ENCODE measurements at regions not wholly inside any gene's neighbourhood (a gene's known extent, or its start where the extent isn't known, plus 50 kb on each side); places are given as distances from the start of the nearest gene placed in this dataset.

- peaks cover 3% of the 10 kb centered on the region for H3K4me1 ChIP-seq (ENCODE audit: insufficient read depth, low read length)
- Mint-ChIP-seq H3K27me3 (no peaks in the 10 kb centered on the region), H3K27ac (no peak overlapping the region), H3K4me1 (ENCODE audit: low read depth) (no peaks in the 10 kb centered on the region), H3K9me3 (no peaks in the 10 kb centered on the region), H3K36me3 (ENCODE audit: low read depth) (no peaks in the 10 kb centered on the region), H3K4me3 (no peak overlapping the region)
- H3K9me3 ChIP-seq (ENCODE audit: control insufficient read depth in 1 of 2, insufficient read depth in 1 of 2, low read length in 2 of 2): peaks cover 0 to 3% of the 10 kb centered on the region in 2 experiments
- CTCF ChIA-PET: no interaction called here
- ATAC-seq (ENCODE audit: poor library complexity): no peak
- POLR2A ChIA-PET: no interaction called here
- no peaks in the 10 kb centered on the region for H3K27me3 ChIP-seq (ENCODE audit: control insufficient read depth in 1 of 2, insufficient read depth in 2 of 2, low read length in 2 of 2)
- H3K27ac ChIP-seq (ENCODE audit: low read depth in 1 of 2, low read length in 2 of 2): no peak overlapping the region
- TF ChIP-seq, protein P1, sequence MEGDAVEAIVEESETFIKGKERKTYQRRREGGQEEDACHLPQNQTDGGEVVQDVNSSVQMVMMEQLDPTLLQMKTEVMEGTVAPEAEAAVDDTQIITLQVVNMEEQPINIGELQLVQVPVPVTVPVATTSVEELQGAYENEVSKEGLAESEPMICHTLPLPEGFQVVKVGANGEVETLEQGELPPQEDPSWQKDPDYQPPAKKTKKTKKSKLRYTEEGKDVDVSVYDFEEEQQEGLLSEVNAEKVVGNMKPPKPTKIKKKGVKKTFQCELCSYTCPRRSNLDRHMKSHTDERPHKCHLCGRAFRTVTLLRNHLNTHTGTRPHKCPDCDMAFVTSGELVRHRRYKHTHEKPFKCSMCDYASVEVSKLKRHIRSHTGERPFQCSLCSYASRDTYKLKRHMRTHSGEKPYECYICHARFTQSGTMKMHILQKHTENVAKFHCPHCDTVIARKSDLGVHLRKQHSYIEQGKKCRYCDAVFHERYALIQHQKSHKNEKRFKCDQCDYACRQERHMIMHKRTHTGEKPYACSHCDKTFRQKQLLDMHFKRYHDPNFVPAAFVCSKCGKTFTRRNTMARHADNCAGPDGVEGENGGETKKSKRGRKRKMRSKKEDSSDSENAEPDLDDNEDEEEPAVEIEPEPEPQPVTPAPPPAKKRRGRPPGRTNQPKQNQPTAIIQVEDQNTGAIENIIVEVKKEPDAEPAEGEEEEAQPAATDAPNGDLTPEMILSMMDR (IDR thresholded peaks at IDR 0.05): no peak
- H3K36me3 ChIP-seq (ENCODE audit: insufficient read depth, low read length): no peaks in the 10 kb centered on the region
- peak in 3 of 14 experiments; percentile 5 to 55 (median 16) for DNase-seq
- H3K4me3 ChIP-seq (ENCODE audit: low read length): no peak overlapping the region
- intact Hi-C loops (cut with DNase I, micrococcal nuclease): no loop called here
Observed at GRCh38 chr14:71289536-71289935, 382.3 kb downstream of the PCNX1 start.

DNA sequence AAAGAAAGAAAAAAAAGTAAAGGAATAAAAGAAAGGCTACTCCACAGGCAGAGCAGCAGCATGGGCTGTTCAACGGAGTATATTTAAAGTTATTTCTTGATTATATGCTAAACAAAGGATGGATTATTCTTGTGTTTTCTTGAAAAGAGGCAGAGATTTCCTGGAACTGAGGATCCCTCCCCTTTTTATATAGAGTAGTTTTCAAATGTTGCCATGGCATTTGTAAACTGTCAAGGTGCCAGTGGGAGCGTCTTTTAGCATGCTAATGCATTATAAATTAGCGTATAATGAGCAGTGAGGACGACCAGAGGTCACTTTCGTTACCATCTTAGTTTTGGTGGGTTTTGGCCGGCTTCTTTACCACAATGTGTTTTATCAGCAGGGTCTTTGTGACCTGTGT lies 383.0 kb downstream of the PCNX1 start:
- DNase-seq (no peak), ATAC-seq (ENCODE audit: poor library complexity) (no peak)
- ChIA-PET CTCF (no interaction called here), POLR2A (no interaction called here)
- TF ChIP-seq, protein P1 (IDR thresholded peaks at IDR 0.05): no peak
- no peak overlapping the region for H3K4me3 Mint-ChIP-seq
- intact Hi-C loops (cut with DNase I, micrococcal nuclease): no loop called here
- no peaks in the 10 kb centered on the region for H3K36me3 Mint-ChIP-seq (ENCODE audit: low read depth)
- no peaks in the 10 kb centered on the region for H3K27me3 Mint-ChIP-seq
- no peaks in the 10 kb centered on the region for H3K4me1 Mint-ChIP-seq (ENCODE audit: low read depth)
- no peaks in the 10 kb centered on the region for H3K27me3 ChIP-seq (ENCODE audit: control insufficient read depth in 1 of 2, insufficient read depth in 2 of 2, low read length in 2 of 2)
- no peak overlapping the region for H3K27ac Mint-ChIP-seq
- no peaks in the 10 kb centered on the region for H3K9me3 Mint-ChIP-seq
- H3K4me1 ChIP-seq (ENCODE audit: insufficient read depth, low read length): peaks cover 3% of the 10 kb centered on the region
- H3K9me3 ChIP-seq (ENCODE audit: control insufficient read depth in 1 of 2, insufficient read depth in 1 of 2, low read length in 2 of 2): peaks cover 0 to 3% of the 10 kb centered on the region in 2 experiments
- no peak overlapping the region for H3K4me3 ChIP-seq (ENCODE audit: low read length)
- no peak overlapping the region for H3K27ac ChIP-seq (ENCODE audit: low read depth in 1 of 2, low read length in 2 of 2)
- no peaks in the 10 kb centered on the region for H3K36me3 ChIP-seq (ENCODE audit: insufficient read depth, low read length)

DNA sequence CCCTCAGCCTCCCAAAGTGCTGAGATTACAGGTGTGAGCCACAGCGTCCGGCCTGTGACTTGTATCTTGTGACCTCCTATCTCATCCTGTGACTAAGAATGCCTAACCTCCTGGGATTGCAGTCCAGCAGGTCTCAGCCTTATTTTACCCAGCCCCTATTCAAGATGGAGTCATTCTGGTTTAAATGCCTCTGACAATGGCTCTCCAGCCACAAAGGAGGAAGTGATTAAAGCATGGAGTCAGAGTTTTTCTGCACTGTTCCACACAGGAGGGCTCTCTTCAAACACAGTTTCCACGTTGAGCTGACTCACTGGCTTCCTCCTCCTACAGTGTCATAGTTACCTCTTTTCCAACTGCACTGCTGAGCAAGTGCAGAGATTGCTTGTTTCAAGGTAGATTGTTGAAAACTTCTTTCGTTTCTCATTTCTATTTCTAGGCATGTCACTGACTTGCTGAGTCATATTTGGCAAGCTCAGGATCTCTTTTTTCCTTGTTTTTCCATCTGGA lies 383.8 kb downstream of the PCNX1 start:
- TF ChIP-seq, protein P1 (IDR thresholded peaks at IDR 0.05): no peak
- no peak overlapping the region for H3K27ac Mint-ChIP-seq
- DNase-seq: peak in 3 of 14 experiments; percentile 9 to 58 (median 38)
- no peak overlapping the region for H3K27ac ChIP-seq (ENCODE audit: low read depth in 1 of 2, low read length in 2 of 2)
- H3K9me3 ChIP-seq (ENCODE audit: control insufficient read depth in 1 of 2, insufficient read depth in 1 of 2, low read length in 2 of 2): no peaks in the 10 kb centered on the region
- H3K27me3 ChIP-seq (ENCODE audit: control insufficient read depth in 1 of 2, insufficient read depth in 2 of 2, low read length in 2 of 2): no peaks in the 10 kb centered on the region
- H3K4me1 ChIP-seq (ENCODE audit: insufficient read depth, low read length): peaks cover 3% of the 10 kb centered on the region
- intact Hi-C loops (cut with DNase I, micrococcal nuclease): no loop called here
- no peaks in the 10 kb centered on the region for H3K4me1 Mint-ChIP-seq (ENCODE audit: low read depth)
- CTCF ChIA-PET: no interaction called here
- POLR2A ChIA-PET: no interaction called here
- no peaks in the 10 kb centered on the region for H3K27me3 Mint-ChIP-seq
- no peak overlapping the region for H3K4me3 ChIP-seq (ENCODE audit: low read length)
- no peaks in the 10 kb centered on the region for H3K36me3 ChIP-seq (ENCODE audit: insufficient read depth, low read length)
- H3K36me3 Mint-ChIP-seq (ENCODE audit: low read depth): no peaks in the 10 kb centered on the region
- no peaks in the 10 kb centered on the region for H3K9me3 Mint-ChIP-seq
- H3K4me3 Mint-ChIP-seq: no peak overlapping the region
- no peak for ATAC-seq (ENCODE audit: poor library complexity)
